ENCODE measurements at regions not wholly inside any gene's neighbourhood (a gene's known extent, or its start where the extent isn't known, plus 50 kb on each side); places are given as distances from the start of the nearest gene placed in this dataset.

GRCh38 chr15:39226169-39226937 lies 354.5 kb upstream of the THBS1 start:
- no peak for TF ChIP-seq CTCF (IDR thresholded peaks at IDR 0.05; ENCODE audit: low read depth, low read length)
- Histone ChIP-seq H3K4me3 (ENCODE audit: low read depth, low read length) (no peak overlapping the region), H3K27me3 (ENCODE audit: control insufficient read depth, insufficient read depth, low read length) (no peaks in the 10 kb centered on the region), H3K27ac (ENCODE audit: low read depth, low read length) (no peak overlapping the region), H3K9me3 (ENCODE audit: control insufficient read depth, insufficient read depth, low read length) (no peaks in the 10 kb centered on the region)
- ChIA-PET POLR2A (no interaction called here), CTCF (no interaction called here)
- DNase-seq (ENCODE audit: low read depth, low spot score): no peak

DNA sequence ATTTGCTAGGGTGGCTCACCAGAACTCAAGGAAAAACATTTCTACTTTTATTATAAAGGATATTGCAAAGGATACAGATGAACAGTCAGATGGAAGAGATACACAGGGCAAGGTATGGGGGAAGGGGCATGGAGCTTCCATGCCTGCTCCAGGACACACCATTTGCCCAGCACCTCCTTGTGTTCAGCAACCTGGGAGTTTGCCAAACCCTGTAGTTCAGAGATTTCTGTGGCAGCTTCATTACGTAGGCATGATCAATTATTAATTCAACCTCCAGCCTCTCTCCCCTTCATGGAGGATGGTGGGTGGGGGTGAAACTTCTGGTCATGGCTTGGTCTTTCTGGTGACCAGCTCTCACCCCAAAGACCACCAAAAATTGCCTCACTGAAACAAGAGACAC lies 353.9 kb upstream of the THBS1 start:
- ChIA-PET POLR2A (no interaction called here), CTCF (no interaction called here)
- Histone ChIP-seq H3K9me3 (ENCODE audit: control insufficient read depth, insufficient read depth, low read length) (no peaks in the 10 kb centered on the region), H3K27ac (ENCODE audit: low read depth, low read length) (no peak overlapping the region), H3K4me3 (ENCODE audit: low read depth, low read length) (no peak overlapping the region), H3K27me3 (ENCODE audit: control insufficient read depth, insufficient read depth, low read length) (no peaks in the 10 kb centered on the region)
- no peak for DNase-seq (ENCODE audit: low read depth, low spot score)
- no peak for TF ChIP-seq CTCF (IDR thresholded peaks at IDR 0.05; ENCODE audit: low read depth, low read length)

- DNase-seq (ENCODE audit: low read depth, low spot score): no peak
- no peaks in the 10 kb centered on the region for H3K9me3 ChIP-seq (ENCODE audit: control insufficient read depth, insufficient read depth, low read length)
- H3K4me3 ChIP-seq (ENCODE audit: low read depth, low read length): no peak overlapping the region
- no peak for TF ChIP-seq CTCF (IDR thresholded peaks at IDR 0.05; ENCODE audit: low read depth, low read length)
- no peaks in the 10 kb centered on the region for H3K27me3 ChIP-seq (ENCODE audit: control insufficient read depth, insufficient read depth, low read length)
- H3K27ac ChIP-seq (ENCODE audit: low read depth, low read length): no peak overlapping the region
- ChIA-PET CTCF (no interaction called here), POLR2A (no interaction called here)
These were observed 352.0 kb upstream of the THBS1 start for GRCh38 chr15:39228889-39229288.

GRCh38 chr15:39230205-39230907 lies 350.5 kb upstream of the THBS1 start:
- no peaks in the 10 kb centered on the region for H3K27me3 ChIP-seq (ENCODE audit: control insufficient read depth, insufficient read depth, low read length)
- ChIA-PET CTCF (no interaction called here), POLR2A (interaction anchor here (0.6 kb wide), 1 partner anchor 351 kb away, joined by 3 read pairs; the partner anchor contains the start of gene THBS1)
- no peaks in the 10 kb centered on the region for H3K9me3 ChIP-seq (ENCODE audit: control insufficient read depth, insufficient read depth, low read length)
- no peak overlapping the region for H3K4me3 ChIP-seq (ENCODE audit: low read depth, low read length)
- no peak overlapping the region for H3K27ac ChIP-seq (ENCODE audit: low read depth, low read length)
- no peak for DNase-seq (ENCODE audit: low read depth, low spot score)
- TF ChIP-seq CTCF (IDR thresholded peaks at IDR 0.05; ENCODE audit: low read depth, low read length): no peak

GRCh38 chr15:39230908-39231285 lies 350.0 kb upstream of the THBS1 start:
- no peak for TF ChIP-seq CTCF (IDR thresholded peaks at IDR 0.05; ENCODE audit: low read depth, low read length)
- H3K4me3 ChIP-seq (ENCODE audit: low read depth, low read length): no peak overlapping the region
- no peak for DNase-seq (ENCODE audit: low read depth, low spot score)
- POLR2A ChIA-PET: no interaction called here
- H3K27me3 ChIP-seq (ENCODE audit: control insufficient read depth, insufficient read depth, low read length): no peaks in the 10 kb centered on the region
- no peaks in the 10 kb centered on the region for H3K9me3 ChIP-seq (ENCODE audit: control insufficient read depth, insufficient read depth, low read length)
- CTCF ChIA-PET: no interaction called here
- peak overlapping the region; percentile 25 for H3K27ac ChIP-seq (ENCODE audit: low read depth, low read length)
